SK-N-SH (cell line): ENCODE measurements at regions not wholly inside any gene's neighbourhood (a gene's known extent, or its start where the extent isn't known, plus 50 kb on each side); places are given as distances from the start of the nearest gene placed in this dataset.

ENCODE experiments used
- CHD2 ChIP-seq: fragments of 150-350 bp; IDR thresholded peaks from 2 replicates; pipeline ENCODE4 v1.6.1; 2018; ENCODE audit warnings: low read length; ENCODE audit not compliant: partially characterized antibody
- EP300 ChIP-seq, 2 experiments: IDR thresholded peaks; 2 replicates each; pipeline versions ENCODE4 v1.4.0 to v1.6.1; 2012; ENCODE audit warnings: borderline replicate concordance in 1 of 2, low read depth in 1 of 2, low read length in 1 of 2
- MXI1 ChIP-seq: IDR thresholded peaks from 2 replicates; pipeline ENCODE4 v1.6.1; 2012; ENCODE audit warnings: mild to moderate bottlenecking, low read depth, low read length, improper control_type of control experiment
- NRF1 ChIP-seq: IDR thresholded peaks from 2 replicates; pipeline ENCODE4 v1.6.1; 2012; ENCODE audit warnings: low read depth, mild to moderate bottlenecking, low read length
- RAD21 ChIP-seq: IDR thresholded peaks from 2 replicates; pipeline ENCODE4 v1.6.1; 2012; ENCODE audit warnings: mild to moderate bottlenecking, low read length
- RFX5 ChIP-seq: IDR thresholded peaks from 2 replicates; pipeline ENCODE4 v1.6.1; 2012; ENCODE audit warnings: mild to moderate bottlenecking, improper control_type of control experiment, low read length
- TAF1 ChIP-seq: IDR thresholded peaks from 2 replicates; pipeline ENCODE4 v1.6.1; 2012; ENCODE audit warnings: low read depth, mild to moderate bottlenecking, low read length, moderate library complexity, borderline replicate concordance
- TF ChIP-seq, protein P1 (sequence below): fragments of 200-600 bp; sonication (generic); IDR thresholded peaks from 2 replicates; pipeline ENCODE4 v1.6.1; 2017; ENCODE audit warnings: antibody characterized with exemption, mild to moderate bottlenecking, moderate library complexity
- TF ChIP-seq, protein P2 (sequence below): IDR thresholded peaks from 2 replicates; pipeline ENCODE4; 2012
- TF ChIP-seq, protein P3 (sequence below): IDR thresholded peaks from 2 replicates; pipeline ENCODE4 v1.4.0; 2012; ENCODE audit warnings: low read depth
- TF ChIP-seq, protein P4 (sequence below): IDR thresholded peaks from 2 replicates; pipeline ENCODE4 v1.4.0; 2012; ENCODE audit warnings: low read depth, borderline replicate concordance

DNA sequence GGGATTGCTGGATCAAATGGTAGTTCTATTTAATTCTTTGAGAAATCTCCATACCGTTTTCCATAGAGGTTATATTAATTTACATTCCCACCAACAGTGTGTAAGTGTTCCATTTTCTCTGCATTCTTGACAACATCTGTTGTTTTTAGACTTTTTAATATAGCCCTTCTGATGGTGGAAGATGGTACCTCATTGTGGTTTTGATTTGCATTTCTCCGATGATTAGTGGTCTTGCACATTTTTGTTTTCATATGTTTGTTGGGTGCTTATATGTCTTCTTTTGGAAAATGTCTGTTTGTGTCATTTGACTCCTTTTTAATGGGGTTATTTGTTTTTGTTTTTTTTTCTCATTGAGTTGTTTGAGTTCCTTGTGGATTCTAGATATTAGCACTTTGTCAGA, 75.3 kb upstream of the PUDP start:
- TF ChIP-seq TAF1 (no peak), MXI1 (no peak), RAD21 (no peak), CHD2 (no peak), NRF1 (no peak), RFX5 (no peak), EP300 (IDR thresholded peaks at IDR 0.05; ENCODE audit: borderline replicate concordance in 1 of 2, low read depth in 1 of 2, low read length in 1 of 2) (no peak)
- TF ChIP-seq, protein P1, sequence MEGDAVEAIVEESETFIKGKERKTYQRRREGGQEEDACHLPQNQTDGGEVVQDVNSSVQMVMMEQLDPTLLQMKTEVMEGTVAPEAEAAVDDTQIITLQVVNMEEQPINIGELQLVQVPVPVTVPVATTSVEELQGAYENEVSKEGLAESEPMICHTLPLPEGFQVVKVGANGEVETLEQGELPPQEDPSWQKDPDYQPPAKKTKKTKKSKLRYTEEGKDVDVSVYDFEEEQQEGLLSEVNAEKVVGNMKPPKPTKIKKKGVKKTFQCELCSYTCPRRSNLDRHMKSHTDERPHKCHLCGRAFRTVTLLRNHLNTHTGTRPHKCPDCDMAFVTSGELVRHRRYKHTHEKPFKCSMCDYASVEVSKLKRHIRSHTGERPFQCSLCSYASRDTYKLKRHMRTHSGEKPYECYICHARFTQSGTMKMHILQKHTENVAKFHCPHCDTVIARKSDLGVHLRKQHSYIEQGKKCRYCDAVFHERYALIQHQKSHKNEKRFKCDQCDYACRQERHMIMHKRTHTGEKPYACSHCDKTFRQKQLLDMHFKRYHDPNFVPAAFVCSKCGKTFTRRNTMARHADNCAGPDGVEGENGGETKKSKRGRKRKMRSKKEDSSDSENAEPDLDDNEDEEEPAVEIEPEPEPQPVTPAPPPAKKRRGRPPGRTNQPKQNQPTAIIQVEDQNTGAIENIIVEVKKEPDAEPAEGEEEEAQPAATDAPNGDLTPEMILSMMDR, result no peak
- TF ChIP-seq, protein P2, sequence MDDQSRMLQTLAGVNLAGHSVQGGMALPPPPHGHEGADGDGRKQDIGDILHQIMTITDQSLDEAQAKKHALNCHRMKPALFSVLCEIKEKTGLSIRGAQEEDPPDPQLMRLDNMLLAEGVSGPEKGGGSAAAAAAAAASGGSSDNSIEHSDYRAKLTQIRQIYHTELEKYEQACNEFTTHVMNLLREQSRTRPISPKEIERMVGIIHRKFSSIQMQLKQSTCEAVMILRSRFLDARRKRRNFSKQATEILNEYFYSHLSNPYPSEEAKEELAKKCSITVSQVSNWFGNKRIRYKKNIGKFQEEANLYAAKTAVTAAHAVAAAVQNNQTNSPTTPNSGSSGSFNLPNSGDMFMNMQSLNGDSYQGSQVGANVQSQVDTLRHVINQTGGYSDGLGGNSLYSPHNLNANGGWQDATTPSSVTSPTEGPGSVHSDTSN, result no peak
- TF ChIP-seq, protein P3, sequence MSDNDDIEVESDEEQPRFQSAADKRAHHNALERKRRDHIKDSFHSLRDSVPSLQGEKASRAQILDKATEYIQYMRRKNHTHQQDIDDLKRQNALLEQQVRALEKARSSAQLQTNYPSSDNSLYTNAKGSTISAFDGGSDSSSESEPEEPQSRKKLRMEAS, result no peak
- TF ChIP-seq, protein P4, sequence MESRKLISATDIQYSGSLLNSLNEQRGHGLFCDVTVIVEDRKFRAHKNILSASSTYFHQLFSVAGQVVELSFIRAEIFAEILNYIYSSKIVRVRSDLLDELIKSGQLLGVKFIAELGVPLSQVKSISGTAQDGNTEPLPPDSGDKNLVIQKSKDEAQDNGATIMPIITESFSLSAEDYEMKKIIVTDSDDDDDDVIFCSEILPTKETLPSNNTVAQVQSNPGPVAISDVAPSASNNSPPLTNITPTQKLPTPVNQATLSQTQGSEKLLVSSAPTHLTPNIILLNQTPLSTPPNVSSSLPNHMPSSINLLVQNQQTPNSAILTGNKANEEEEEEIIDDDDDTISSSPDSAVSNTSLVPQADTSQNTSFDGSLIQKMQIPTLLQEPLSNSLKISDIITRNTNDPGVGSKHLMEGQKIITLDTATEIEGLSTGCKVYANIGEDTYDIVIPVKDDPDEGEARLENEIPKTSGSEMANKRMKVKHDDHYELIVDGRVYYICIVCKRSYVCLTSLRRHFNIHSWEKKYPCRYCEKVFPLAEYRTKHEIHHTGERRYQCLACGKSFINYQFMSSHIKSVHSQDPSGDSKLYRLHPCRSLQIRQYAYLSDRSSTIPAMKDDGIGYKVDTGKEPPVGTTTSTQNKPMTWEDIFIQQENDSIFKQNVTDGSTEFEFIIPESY, result no peak
